Heart left ventricle (tissue), 13 donors: ENCODE measurements at regions not wholly inside any gene's neighbourhood (a gene's known extent, or its start where the extent isn't known, plus 50 kb on each side); places are given as distances from the start of the nearest gene placed in this dataset.

Experiments used
- POLR2A ChIP-seq, 2 donors: fragments of 450-650 bp; IDR thresholded peaks; one replicate each; pipeline ENCODE4 v1.6.1; 2017; ENCODE audit warnings: antibody characterized with exemption in 2 of 2, mild to moderate bottlenecking in 2 of 2, moderate library complexity in 2 of 2
- TF ChIP-seq, protein P1 (sequence below), 12 donors: fragments of 200-600 bp; sonication (generic) in 4 of 12; IDR thresholded peaks; one replicate each; pipeline versions ENCODE4 v1.5.0 to v1.8.0; 2018 to 2022; ENCODE audit warnings: antibody characterized with exemption in 12 of 12, mild to moderate bottlenecking in 5 of 12
- donor health status: ischemic (EF 13 %, LVEDD 7.1; RV severe dilation, severe dysfunction).
- donor health status: DM: no; HTN: yes; CAD: no.
- donor health status: DM: no; HTN: no; CAD: no.
- donor health status: ischemic (EF 25% LVEDD 6.9; RV normal size, moderate dysfunction).
- donor health status: ischemic (EF 25% LVEDD 5.7; RV mildly dilated, moderate dysfunction).
- donor health status: ischemic (EF 35%, LVEDD 5.7; RV mildly dilated, moderate dysfunction).
- donor health status: nonischemic (EF 11% LVEDD 7.7; RV severe dilation, severe dysfunction).
- donor health status: DM: yes; HTN: yes; CAD: no.
- donor health status: PGD.
- donor health status: ischemic (EF 29% LVEDD 5.4; RV normal size, mild dysfunction).
- donor health status: nonischemic (EF 23%, LVEDD 6.1; RV moderate dilation, normal function).

DNA sequence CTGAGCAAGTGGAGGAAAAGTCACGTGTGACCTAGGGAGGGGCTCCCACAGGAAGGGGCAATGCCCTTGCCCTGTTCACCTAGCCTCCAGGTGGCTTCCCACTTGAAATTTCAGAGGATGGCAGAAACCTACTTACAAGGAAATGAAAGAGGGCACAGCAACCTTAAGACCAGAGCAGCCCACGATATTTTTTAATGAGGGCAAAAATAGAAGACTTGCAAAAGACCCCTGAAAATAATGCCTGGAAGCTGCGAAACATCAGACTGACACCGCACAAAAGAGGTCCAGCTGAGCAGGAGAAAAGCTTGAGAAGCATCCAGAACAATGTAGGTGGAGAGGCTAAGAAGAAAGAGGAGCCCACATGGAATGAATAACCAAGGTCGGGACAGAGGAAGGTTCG lies 66.1 kb downstream of the KLF15 start:
- no peak for TF ChIP-seq POLR2A (IDR thresholded peaks at IDR 0.05)
- TF ChIP-seq, protein P1, sequence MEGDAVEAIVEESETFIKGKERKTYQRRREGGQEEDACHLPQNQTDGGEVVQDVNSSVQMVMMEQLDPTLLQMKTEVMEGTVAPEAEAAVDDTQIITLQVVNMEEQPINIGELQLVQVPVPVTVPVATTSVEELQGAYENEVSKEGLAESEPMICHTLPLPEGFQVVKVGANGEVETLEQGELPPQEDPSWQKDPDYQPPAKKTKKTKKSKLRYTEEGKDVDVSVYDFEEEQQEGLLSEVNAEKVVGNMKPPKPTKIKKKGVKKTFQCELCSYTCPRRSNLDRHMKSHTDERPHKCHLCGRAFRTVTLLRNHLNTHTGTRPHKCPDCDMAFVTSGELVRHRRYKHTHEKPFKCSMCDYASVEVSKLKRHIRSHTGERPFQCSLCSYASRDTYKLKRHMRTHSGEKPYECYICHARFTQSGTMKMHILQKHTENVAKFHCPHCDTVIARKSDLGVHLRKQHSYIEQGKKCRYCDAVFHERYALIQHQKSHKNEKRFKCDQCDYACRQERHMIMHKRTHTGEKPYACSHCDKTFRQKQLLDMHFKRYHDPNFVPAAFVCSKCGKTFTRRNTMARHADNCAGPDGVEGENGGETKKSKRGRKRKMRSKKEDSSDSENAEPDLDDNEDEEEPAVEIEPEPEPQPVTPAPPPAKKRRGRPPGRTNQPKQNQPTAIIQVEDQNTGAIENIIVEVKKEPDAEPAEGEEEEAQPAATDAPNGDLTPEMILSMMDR (IDR thresholded peaks at IDR 0.05), result no peak
